HG03108 (cell line): ENCODE measurements at regions not wholly inside any gene's neighbourhood (a gene's known extent, or its start where the extent isn't known, plus 50 kb on each side); places are given as distances from the start of the nearest gene placed in this dataset.

ENCODE experiments used
- ATAC-seq: cut with Tn5 transposase; IDR thresholded peaks from one replicate; pipeline ENCODE4 v1.9.1; 2021; ENCODE audit warnings: moderate library complexity; ENCODE audit not compliant: unreplicated experiment

GRCh38 chr11:130636722-130637464 lies 188.4 kb downstream of the ADAMTS15 start:
- ATAC-seq: no peak

DNA sequence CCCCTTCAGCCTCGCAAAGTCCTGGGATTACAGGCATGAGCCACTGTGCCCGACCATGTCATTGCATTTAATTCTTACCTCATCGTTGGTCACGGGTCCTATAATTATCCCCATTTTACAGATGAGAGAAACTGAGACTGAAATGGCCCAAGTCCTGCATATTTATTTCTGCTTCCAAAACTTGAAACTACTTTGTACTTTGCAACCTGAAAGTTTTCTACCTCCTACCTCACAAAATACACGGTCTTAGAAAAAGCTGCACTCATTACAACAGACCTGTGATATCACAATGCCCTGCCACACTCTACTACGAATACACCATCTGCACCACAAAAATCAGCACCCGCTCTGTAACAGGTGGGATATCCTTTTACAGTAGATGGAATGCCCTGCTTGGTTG lies 189.1 kb downstream of the ADAMTS15 start:
- no peak for ATAC-seq

- no peak for ATAC-seq
Observed at GRCh38 chr11:130638033-130638432, 189.6 kb downstream of the ADAMTS15 start.

DNA sequence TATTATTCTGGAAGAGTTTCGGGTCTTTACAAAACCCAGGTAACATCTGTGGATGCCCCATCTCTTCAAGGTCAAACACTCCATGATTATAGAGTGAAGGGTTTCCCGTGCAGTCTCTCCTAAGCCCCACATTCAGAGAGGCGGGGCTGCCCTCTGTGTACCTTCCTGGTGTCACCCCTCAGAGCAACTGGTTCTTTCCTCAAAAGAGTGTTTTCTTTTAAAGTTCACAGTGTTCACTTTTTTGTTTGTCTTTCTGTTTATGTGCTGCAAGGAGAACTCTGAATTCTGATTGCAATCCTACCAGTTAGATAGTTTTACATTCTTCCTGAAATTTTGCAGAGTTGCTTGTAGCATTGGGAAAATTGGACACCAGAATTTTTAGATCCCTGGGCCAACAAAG lies 190.2 kb downstream of the ADAMTS15 start:
- ATAC-seq: no peak

GRCh38 chr11:130639369-130639768 lies 190.9 kb downstream of the ADAMTS15 start:
- no peak for ATAC-seq

DNA sequence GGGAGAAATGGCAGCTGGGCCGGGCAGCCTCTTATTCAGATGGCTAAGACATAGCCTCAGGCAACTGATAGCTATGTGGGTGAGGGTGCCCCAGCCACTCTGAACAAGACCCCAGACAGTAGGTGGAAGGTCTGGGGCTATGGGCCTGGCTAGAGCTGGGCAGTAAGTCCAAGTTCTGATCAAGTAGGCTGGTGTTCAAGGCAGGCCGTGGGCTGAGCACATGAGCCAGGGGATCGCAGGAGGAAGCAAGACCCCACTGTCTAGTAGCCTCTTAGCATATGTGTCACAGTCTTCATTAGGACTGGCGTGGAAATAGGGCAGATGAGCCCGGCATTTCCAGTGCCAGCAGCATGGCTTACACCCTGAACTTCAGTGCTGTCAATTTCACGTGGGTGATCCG lies 192.1 kb downstream of the ADAMTS15 start:
- ATAC-seq: no peak

GRCh38 chr11:130641876-130642275 lies 193.4 kb downstream of the ADAMTS15 start:
- ATAC-seq: no peak

- no peak for ATAC-seq
Observed at GRCh38 chr11:130642994-130643393, 194.5 kb downstream of the ADAMTS15 start.

- ATAC-seq: no peak
Observed at GRCh38 chr11:130644187-130644586, 195.7 kb downstream of the ADAMTS15 start.

DNA sequence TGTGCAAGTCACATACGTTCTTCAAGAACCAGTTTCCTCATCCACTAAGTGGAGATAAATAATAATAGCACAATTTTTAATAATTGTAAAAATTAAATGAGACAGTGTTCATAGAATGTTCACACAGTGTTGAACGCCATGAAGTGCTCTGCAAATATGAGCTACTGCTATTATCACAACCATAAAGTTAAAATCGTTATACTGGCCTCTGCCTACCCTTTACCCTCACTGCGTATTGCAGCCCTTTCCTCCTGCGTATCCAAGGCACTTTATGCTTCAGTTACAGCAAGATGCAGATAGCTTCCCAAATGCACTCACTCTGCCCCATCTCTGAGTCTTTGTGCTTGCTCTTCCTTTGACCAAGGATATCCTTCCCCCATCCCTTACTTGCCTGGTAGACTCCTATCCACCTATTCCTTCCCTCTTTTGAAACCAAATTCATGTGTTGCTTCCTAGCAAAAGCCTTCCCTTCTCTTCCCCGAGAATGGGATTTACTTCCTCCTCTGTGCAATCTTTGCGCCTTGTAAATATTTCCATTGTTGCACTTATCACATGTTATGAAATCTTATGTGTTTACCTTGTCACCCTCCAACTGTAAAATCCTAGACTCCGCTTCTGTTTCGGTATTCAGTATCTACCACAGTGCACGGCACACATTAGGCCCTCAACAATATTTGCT lies 196.9 kb downstream of the ADAMTS15 start:
- no peak for ATAC-seq

DNA sequence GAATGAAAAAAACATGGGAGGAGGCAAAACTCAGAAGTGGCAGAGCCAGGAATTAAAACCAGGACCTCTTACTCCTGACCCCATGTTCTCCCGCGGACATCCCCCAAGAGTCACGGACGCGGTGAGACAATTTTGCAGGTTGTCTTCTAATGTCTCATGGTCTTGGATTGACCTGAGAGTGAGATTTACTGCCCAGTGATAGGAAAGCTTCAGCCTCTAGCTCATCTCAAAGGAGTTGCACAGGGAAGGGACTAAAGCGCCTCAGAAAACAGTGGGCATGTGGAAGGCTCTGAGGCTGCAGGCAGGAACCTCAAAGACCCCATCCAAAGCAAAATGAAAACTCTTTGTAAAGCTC lies 197.4 kb downstream of the ADAMTS15 start:
- no peak for ATAC-seq

DNA sequence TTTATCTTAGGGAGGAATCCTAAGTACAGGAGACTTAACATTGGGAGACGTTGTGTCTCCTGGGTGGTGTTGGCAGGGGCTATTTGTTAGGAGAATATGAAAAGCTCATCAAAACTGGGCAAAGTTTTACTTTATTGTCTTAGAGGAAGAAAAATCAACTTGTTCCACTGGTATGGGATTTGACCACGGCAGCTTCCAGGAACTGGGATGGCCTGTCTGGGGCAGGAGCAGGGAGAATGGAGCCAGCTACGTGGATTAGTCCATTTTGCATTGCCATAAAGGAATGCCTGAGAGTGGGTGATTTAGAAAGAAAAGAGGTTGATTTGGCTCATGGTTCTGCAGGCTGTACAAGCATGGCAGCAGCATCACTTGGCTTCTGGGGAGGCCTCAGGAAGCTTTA lies 198.4 kb downstream of the ADAMTS15 start:
- ATAC-seq: no peak

DNA sequence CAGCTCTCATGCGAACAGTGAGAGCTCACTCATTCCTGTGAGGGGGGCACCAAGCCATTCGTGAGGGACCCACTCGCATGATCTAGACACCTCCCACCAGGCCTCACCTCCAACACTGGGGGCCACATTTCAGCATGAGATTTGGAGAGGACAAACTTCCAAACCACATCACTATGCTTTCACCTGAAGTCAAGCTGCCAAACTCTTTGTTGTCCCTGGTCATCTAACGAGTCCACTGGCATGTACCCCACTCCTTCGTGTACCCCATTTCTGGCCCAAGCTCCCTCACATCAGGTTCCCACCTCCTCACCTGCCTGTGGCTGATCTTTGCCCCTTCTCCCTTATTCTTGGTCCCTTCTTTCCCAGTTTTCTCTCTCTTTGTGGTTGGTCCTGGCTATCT lies 198.9 kb downstream of the ADAMTS15 start:
- ATAC-seq: no peak

DNA sequence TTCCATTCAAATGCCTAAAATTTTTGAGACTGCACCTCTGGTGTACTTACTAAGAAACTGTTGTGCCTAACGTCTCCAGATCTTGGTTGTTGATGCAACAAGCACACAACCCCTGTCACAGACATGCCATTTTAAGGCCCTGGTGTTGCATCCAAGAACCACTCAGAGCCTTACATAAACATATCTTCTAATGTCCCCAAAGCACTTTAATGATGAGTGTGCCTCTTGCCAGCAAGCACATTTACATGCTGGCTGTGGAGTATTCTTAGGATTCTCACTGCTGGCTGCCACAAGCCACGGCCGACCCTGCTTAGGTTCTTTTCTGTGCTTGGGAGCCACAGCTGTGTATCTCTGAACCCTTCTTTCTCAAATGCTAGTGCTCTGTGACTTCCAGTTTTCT lies 201.4 kb downstream of the ADAMTS15 start:
- ATAC-seq: no peak

- no peak for ATAC-seq
Observed at GRCh38 chr11:130650456-130651030, 202.1 kb downstream of the ADAMTS15 start.

DNA sequence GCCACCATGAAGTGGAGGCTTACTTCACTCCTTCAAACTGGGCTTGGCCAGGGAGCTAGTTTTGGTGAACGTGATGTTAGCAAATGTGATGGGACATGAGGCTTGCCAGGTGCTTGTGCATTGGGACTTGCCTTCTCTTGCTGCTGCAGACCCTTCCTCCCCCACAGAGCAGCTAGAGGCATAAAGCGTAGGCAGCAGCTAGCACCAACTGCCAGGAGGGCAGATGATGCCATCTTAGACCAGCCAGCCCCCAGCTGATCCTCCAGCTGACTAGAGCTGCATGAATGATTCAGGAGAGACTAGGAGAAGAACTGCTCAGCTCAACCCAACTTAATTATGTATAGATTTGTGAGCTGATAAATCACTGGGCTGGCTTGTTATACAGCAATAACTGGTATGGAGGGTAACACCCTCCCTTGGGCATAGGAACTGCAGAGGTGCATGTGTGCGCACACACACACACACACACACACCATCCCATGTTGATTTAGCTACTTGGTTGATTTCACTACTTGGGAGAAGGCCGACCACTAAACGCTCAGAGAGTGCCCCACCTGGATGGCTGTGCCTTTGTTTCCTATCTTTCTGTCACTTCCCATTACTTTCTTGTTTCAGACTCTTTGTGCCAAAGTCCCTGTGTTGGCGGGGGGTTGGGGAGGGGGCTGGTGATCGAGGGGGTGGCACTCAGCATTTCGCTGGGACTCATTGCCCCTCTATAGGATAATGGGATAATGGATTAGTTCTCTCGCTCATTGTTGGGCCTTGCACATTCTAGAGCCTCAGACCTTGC lies 202.8 kb downstream of the ADAMTS15 start:
- no peak for ATAC-seq

- ATAC-seq: no peak
Observed at GRCh38 chr11:130652671-130653335, 204.4 kb downstream of the ADAMTS15 start.

- ATAC-seq: no peak
Observed at GRCh38 chr11:130653838-130654636, 205.6 kb downstream of the ADAMTS15 start.

- ATAC-seq: no peak
Observed at GRCh38 chr11:130655300-130655699, 206.9 kb downstream of the ADAMTS15 start.

DNA sequence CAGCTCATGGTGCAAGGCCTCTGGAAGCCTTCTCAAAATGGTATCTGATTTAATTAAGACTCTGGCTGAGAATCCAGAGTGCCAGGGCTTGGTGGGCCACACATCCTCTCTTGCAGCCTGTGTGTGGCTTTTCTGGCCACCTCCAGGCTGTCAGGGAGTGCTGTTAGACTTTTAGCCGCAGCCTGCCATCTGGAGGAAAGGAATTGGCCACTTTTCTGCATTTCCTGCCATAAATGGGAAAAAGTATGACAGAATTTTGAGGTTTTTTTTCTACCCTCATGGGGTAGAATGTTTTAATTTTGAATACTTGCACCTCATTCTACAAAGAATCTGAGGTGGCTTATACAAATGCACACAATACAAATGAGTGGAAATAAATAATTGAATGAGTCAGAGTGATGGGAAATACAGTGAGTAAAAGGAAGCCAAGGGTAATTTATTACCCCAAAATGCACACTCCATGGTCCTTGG lies 218.4 kb downstream of the ADAMTS15 start:
- ATAC-seq: no peak
